ENCODE measurements at regions not wholly inside any gene's neighbourhood (a gene's known extent, or its start where the extent isn't known, plus 50 kb on each side); places are given as distances from the start of the nearest gene placed in this dataset.
"Not testable (repeated sequence)": the region's sequence is repeated elsewhere in the genome, so short reads cannot be mapped to it uniquely, and the experiment has no call there.

DNA sequence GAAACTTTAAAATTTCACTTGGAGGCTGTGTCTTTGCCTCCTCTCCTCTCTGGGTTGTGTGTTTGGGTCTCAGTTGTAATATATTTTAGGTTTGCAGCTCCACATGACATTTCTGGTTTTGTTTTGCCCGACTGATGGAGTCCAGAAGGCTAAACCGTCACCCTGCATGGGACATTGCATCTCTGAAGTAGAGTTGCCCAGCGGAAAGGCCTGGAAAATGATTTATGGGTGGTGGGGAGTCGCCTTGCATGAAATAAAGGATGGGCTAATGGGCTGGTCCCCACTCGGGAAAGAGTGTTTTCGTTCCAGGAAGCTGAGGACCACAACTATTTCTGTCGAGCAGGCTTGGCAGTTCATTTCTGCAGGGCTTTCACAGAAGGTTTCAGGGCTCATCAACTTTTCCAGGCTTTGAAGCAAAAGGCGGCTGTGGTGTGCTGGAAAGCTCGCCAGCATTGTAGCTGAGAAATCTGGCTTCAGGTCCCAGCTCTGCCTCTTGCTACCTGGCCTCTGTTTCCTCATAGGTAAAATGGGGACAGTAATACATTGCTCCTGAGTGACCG lies 74.8 kb upstream of the GSC start:
- DNase-seq, result no peak

- DNase-seq, result no peak
Observed at GRCh38 chr14:94840467-94840866, 70.6 kb upstream of the GSC start.

GRCh38 chr14:94839348-94839747 lies 69.4 kb upstream of the GSC start:
- DNase-seq, result no peak

GRCh38 chr14:94836849-94837248 lies 66.9 kb upstream of the GSC start:
- DNase-seq, result no peak

DNA sequence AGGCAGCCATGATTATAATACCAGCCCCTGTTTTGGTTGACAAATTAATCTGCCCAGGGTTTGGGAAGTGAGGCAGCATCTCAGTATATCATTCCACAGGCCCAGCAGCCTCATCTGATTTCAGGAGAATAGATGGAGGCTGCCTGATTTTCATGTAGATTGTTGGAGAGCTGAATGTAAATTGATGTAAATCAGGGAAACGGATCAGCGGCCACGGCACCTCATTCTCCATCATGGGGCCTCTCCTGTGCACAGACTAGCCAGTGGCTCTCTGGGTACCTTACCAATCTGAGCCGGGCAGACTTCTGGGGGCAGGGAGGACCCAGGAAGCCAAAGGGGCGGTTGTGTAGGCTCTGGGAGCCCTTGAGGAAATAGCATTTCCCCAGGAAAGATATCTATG lies 63.7 kb upstream of the GSC start:
- no peak for DNase-seq

DNA sequence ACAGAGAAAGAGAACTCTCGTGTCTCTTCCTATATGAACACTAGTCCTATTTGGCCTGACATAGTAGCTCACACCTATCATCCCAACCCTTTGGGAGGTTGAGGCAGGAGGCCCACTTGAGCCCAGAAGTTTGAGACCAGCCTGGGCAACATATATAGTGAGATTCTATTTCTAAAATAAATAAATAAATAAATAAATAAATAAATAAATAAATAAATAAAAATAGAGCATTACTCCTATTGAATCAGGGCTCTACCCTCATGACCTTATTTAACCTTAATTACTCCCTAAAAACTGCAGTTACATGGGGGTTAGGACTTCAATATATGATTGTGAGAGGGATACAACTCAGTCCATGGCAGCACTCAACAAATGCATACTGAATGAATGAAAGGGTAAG lies 61.2 kb upstream of the GSC start:
- DNase-seq, result no peak

GRCh38 chr14:94827711-94828447 lies 58.0 kb upstream of the GSC start:
- no peak for DNase-seq

- no peak for DNase-seq
Observed at GRCh38 chr14:94826774-94827173, 56.9 kb upstream of the GSC start.

DNA sequence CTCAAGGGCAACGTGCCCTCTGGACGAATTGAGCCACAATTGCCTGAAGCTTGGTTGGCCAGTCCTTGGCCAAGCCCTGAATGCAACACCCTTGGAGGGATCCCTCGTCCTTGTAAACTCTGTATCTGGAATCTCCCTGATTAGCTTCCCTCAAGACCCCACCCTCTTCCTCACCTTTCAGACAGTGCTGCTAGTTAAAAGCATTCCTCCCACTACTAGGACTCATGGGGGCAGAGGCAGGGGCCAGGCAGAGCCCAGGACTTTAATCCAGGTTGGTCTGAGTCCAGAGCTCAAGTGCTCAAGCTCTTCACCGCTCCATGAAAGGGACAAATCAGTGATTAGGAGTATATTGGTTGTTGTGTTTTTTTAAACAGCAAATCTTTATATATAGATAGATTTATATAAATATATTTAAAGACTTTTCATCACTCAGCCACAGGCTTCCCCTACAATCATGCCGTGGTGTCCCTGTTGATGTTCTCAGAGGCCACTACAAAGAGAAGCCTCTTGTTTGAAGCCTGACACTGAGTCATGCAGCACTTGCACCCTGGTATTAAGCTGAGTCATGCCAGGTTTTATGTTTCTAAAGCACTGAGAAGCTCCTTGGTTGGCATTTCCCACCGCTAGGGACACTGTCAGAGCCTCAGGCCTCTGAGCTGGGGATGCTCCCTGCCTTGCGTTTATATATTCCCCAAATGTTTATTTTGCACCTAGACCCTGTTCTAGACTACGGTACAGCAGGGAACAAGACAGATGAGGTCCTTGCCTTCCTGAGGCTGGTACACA lies 53.8 kb upstream of the GSC start:
- DNase-seq, result peak in 2 of 51 donors; percentile 18 to 39

DNA sequence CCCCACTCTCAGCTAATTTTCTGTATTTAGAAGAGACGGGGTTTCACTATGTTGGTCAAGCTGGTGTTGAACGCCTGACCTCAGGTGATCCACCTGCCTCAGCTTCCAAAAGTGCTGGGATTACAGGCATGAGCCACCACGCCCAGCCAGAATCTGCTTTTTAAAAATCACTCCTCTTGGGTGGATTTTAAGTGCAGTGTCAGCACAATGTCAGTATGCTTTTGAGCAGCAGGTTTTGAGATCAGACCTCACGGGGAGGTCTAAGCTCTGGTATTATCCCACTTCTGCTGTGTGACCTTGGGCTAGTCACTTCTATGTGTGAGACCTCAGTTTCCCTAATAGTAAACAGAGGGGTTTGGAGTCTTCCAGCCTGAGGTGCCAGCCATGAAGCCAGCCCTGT lies 51.8 kb upstream of the GSC start:
- no peak for DNase-seq

- not testable (repeated sequence) for DNase-seq
Observed at GRCh38 chr14:94820932-94821331, 51.0 kb upstream of the GSC start.
